Fibroblast of pulmonary artery (primary cell): ENCODE measurements at regions not wholly inside any gene's neighbourhood (a gene's known extent, or its start where the extent isn't known, plus 50 kb on each side); places are given as distances from the start of the nearest gene placed in this dataset.

Source experiments
- DNase-seq: peaks from one replicate; pipeline ENCODE4 v3.0.0-alpha.2; 2010; ENCODE audit warnings: low read depth
- H3K4me3 ChIP-seq: replicated peaks from 2 replicates; pipeline ENCODE4 v1.5.1; 2011; ENCODE audit warnings: low read depth, mild to moderate bottlenecking, control low read depth, low read length, moderate library complexity
- TF ChIP-seq, protein P1 (sequence below): IDR thresholded peaks from 2 replicates; pipeline ENCODE4 v1.5.1; 2011; ENCODE audit warnings: mild to moderate bottlenecking, control low read depth, low read length, inconsistent platforms; ENCODE audit errors: missing control alignments

DNA sequence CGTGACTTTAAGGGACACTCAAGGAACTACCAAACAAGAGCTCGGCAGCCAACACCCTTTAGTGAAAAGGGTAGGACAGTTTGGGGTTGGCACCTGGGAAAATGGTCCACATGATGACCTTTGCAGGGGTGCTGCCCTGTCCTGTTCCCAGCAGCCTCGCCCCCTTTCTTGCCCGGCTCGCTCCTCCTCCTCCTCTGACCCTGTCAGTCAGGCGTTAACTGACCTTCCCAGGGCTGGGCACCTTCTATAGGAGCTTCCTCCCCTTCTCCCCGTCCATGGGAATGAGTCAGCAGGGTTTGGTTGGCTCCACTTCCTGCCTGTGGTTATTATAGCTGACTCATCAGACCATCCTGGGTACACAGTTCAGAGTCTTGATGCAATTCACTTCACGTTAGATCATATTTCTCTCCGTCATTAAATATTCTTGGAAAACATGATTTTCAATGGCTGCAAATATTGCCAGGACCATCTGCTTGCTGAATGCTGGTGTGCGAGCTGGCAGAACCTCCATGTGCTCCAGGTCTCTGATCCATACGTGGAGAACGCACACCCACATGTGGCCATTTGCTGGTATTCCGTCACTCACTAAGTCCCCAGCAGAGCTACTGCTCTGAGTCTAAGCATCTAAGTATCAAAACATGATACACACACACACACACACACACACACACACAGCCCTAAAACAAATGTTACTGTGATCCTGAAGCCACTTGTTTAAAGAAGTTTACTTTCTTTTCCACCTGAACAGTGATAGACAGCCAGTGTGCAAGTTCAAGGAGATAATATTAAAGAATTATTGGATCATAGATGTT, 185.0 kb downstream of the ANAPC1 start:
- H3K4me3 ChIP-seq, result no peak overlapping the region
- DNase-seq, result peak; percentile 99
- TF ChIP-seq, protein P1, sequence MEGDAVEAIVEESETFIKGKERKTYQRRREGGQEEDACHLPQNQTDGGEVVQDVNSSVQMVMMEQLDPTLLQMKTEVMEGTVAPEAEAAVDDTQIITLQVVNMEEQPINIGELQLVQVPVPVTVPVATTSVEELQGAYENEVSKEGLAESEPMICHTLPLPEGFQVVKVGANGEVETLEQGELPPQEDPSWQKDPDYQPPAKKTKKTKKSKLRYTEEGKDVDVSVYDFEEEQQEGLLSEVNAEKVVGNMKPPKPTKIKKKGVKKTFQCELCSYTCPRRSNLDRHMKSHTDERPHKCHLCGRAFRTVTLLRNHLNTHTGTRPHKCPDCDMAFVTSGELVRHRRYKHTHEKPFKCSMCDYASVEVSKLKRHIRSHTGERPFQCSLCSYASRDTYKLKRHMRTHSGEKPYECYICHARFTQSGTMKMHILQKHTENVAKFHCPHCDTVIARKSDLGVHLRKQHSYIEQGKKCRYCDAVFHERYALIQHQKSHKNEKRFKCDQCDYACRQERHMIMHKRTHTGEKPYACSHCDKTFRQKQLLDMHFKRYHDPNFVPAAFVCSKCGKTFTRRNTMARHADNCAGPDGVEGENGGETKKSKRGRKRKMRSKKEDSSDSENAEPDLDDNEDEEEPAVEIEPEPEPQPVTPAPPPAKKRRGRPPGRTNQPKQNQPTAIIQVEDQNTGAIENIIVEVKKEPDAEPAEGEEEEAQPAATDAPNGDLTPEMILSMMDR, result peak; percentile 34

DNA sequence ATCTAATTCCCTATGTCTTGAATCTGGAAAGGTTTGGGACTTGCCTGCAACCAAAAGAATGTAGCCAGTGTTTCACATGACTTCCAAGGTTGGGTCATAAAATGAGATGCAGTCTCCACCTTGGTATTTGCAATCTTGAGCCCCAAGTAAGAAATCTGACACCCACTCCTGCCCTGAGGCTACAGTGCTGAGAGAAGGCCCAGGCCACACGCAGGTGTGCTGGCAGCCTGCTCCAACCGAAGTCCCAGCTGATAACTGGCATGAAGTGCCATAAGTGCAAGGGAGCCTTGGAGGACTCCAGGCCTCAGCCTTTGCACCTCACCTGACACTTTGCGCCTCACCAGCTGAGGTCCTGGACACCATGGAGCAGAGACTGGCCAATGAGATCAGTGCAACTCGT, 182.7 kb downstream of the ANAPC1 start:
- TF ChIP-seq, protein P1, result no peak
- no peak overlapping the region for H3K4me3 ChIP-seq
- DNase-seq, result no peak

DNA sequence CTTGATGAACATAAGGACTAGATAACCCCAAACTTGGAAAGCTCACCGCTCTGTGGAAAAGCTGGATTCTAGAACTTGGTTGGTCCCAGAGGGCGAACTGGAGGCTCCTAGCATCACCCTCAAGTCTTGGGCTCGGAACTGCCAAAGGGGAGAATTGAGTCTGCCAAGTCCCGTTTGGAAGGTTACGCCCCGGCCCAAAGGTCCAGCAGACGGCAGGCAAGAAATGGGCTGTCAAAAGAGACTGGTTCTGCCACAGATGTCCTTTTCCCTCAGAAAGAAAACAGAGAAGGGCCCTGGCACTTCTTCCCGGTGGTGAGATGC, 182.2 kb downstream of the ANAPC1 start:
- H3K4me3 ChIP-seq, result no peak overlapping the region
- TF ChIP-seq, protein P1, result no peak
- no peak for DNase-seq

DNA sequence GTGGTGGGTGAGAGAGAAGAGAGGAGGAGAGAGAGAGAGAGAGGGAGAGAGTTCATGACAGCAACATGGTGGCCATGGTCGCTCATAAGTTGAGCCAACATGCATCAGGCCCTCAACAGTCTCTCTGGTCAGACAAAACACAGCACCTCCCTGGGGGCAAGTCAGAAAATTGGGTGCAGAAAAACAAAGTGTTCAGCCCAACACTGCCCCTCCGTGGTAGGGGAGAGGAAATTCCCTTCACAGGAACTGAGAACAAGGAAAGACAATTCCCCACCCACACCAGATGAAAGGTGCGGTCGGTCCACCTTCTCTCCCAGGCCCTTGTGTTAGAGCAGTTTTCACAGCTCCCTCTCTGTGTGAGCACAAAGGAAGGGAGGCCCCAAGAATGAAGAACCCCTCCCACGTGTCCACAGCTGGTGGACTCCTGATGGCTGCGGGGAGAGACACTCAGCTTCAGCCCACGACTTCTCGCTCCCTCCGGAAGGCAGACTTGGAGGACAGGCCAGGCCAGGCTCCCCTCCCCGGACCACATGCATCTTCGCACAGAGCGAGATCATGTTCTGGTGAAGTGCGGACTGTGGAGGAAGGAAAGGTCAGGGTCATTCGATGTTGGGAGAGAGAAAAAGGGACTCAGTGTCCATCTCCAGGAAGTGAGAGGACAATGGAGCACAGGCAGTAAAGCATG, 181.7 kb downstream of the ANAPC1 start:
- TF ChIP-seq, protein P1, result peak; percentile 76
- H3K4me3 ChIP-seq, result no peak overlapping the region
- peak; percentile 77 for DNase-seq

- TF ChIP-seq, protein P1, result no peak
- no peak for DNase-seq
- no peak overlapping the region for H3K4me3 ChIP-seq
Measured at GRCh38 chr2:111702804-111703196, 181.2 kb downstream of the ANAPC1 start.

GRCh38 chr2:111703759-111704158, 180.2 kb downstream of the ANAPC1 start:
- H3K4me3 ChIP-seq, result no peak overlapping the region
- DNase-seq, result no peak
- TF ChIP-seq, protein P1, result no peak
